GM12878 (cell line): ENCODE measurements at regions not wholly inside any gene's neighbourhood (a gene's known extent, or its start where the extent isn't known, plus 50 kb on each side); places are given as distances from the start of the nearest gene placed in this dataset.

ENCODE experiments used
- ATAC-seq: fragments of 200-7000 bp; cut with Tn5 transposase; 3 replicates; pipeline ENCODE4 v1.9.1; 2020; ENCODE audit warnings: mild to moderate bottlenecking, moderate library complexity
- BruUV-seq: library from RNA; stranded (reverse); fragments of 400-500 nt; replicated peaks from 2 replicates; lab custom pipeline; 2021; lab: Mats Ljungman, UMichigan
- CTCF ChIA-PET: fragments of 300-600 bp; sonication (Branson Sonifier 250); formaldehyde crosslinking; extraction: SDS; loops from one replicate; lab custom pipeline; 2021; ENCODE audit warnings: inconsistent platforms; lab: Yijun Ruan, JAX
- POLR2A ChIA-PET: fragments of 350-600 bp; formaldehyde crosslinking; extraction: SDS; loops from one replicate; lab custom pipeline; 2021; ENCODE audit warnings: inconsistent platforms; lab: Charles Lee
- RAD21 ChIA-PET: fragments of 300-600 bp; sonication (Branson Sonifier 250); formaldehyde crosslinking; loops from one replicate; lab custom pipeline; 2023; ENCODE audit warnings: antibody characterized with exemption; ENCODE audit not compliant: unreplicated experiment; lab: Charles Lee
- SMC1A ChIA-PET: fragments of 300-600 bp; sonication (Branson Sonifier 250); formaldehyde crosslinking; loops from one replicate; lab custom pipeline; 2023; ENCODE audit not compliant: unreplicated experiment, uncharacterized antibody; lab: Charles Lee
- DNase-seq: peaks from one replicate; pipeline ENCODE4 v3.0.0-alpha.2; 2011; ENCODE audit warnings: low read depth, low spot score
- FAIRE-seq: peaks from 3 replicates; lab custom pipeline; 2011; peaks lifted over from hg19 to GRCh38; lab: Jason Lieb, UNC
- H2AFZ ChIP-seq: 2 replicates; pipeline ENCODE4 v1.6.0; 2011; ENCODE audit warnings: low read depth, low read length, control low read depth; ENCODE audit not compliant: control insufficient read depth
- H3K27ac ChIP-seq: 2 replicates; pipeline ENCODE4 v1.5.1; 2011; ENCODE audit warnings: control low read depth; ENCODE audit not compliant: control insufficient read depth, insufficient read depth
- H3K27me3 ChIP-seq, 2 experiments: replicated peaks in 1 of 2; 2 replicates each; pipeline versions ENCODE4 v1.6.0 to v1.6.1; 2011; ENCODE audit warnings: low read length in 1 of 2; ENCODE audit not compliant: control insufficient read depth in 2 of 2, insufficient read depth in 2 of 2
- H3K36me3 ChIP-seq, 2 experiments: 2 replicates each; pipeline ENCODE4 v1.5.1; 2011; ENCODE audit warnings: low read length in 1 of 2; ENCODE audit not compliant: control insufficient read depth in 2 of 2, insufficient read depth in 2 of 2
- H3K4me1 ChIP-seq: 2 replicates; pipeline ENCODE4 v1.6.1; 2011; ENCODE audit warnings: mild to moderate bottlenecking, low read length, moderate library complexity, mixed read lengths; ENCODE audit not compliant: control insufficient read depth, insufficient read depth
- H3K4me2 ChIP-seq: 2 replicates; pipeline ENCODE4 v1.6.0; 2011; ENCODE audit warnings: control low read depth; ENCODE audit not compliant: control insufficient read depth, insufficient read depth
- H3K4me3 ChIP-seq: fragments of 200-600 bp; sonication (generic); 2 replicates; pipeline ENCODE4 v1.5.1; 2016
- H3K79me2 ChIP-seq: 2 replicates; pipeline ENCODE4 v1.6.0; 2011; ENCODE audit warnings: low read length; ENCODE audit not compliant: control insufficient read depth, insufficient read depth
- H3K9ac ChIP-seq: 2 replicates; pipeline ENCODE4 v1.8.0; 2011; ENCODE audit warnings: low read length, control low read depth, mixed read lengths; ENCODE audit not compliant: control insufficient read depth, insufficient read depth
- H3K9me3 ChIP-seq: replicated peaks from 3 replicates; pipeline ENCODE4 v1.5.1; 2011; ENCODE audit warnings: mild to moderate bottlenecking, low read length; ENCODE audit not compliant: control insufficient read depth, insufficient read depth
- H4K20me1 ChIP-seq: 2 replicates; pipeline ENCODE4 v1.6.0; 2011; ENCODE audit not compliant: control insufficient read depth, insufficient read depth
- ASH2L ChIP-seq: fragments of 300-600, 200-600 bp; sonication (generic); IDR thresholded peaks from 2 replicates; pipeline ENCODE4 v1.6.1; 2017; ENCODE audit warnings: low read depth, mild to moderate bottlenecking, borderline replicate concordance
- EGR1 ChIP-seq, 2 experiments: IDR thresholded peaks; 1 replicate in 1 of 2; 2 replicates in 1 of 2; pipeline ENCODE4 v1.6.1; 2011 to 2012; ENCODE audit warnings: low read depth in 2 of 2, low read length in 2 of 2, borderline replicate concordance in 1 of 2, mild to moderate bottlenecking in 1 of 2, moderate library complexity in 1 of 2
- EP300 ChIP-seq, 2 experiments: fragments of 150-350 bp in 1 of 2; IDR thresholded peaks; 2 replicates each; pipeline ENCODE4 v1.6.1; 2011 to 2012; ENCODE audit warnings: low read depth in 2 of 2, low read length in 2 of 2, borderline replicate concordance in 1 of 2, improper control_type of control experiment in 1 of 2, inconsistent platforms in 1 of 2; ENCODE audit not compliant: control insufficient read depth in 1 of 2
- MTA3 ChIP-seq: IDR thresholded peaks from 2 replicates; pipeline ENCODE4 v1.6.1; 2012; ENCODE audit warnings: low read length, inconsistent platforms, borderline replicate concordance
- SIX5 ChIP-seq: IDR thresholded peaks from 2 replicates; pipeline ENCODE4 v1.6.1; 2011; ENCODE audit warnings: mild to moderate bottlenecking, low read depth, low read length, moderate library complexity; ENCODE audit not compliant: severe bottlenecking
- WGBS: methylation state at CpG from one replicate; pipeline ENCODE4 v1.1.6; 2016; ENCODE audit warnings: low lambda C conversion rate; ENCODE audit not compliant: insufficient replicate concordance, insufficient coverage; ENCODE audit errors: missing lambda C conversion rate; 5-methylcytosine and 5-hydroxymethylcytosine counted together
- in situ Hi-C: fragments of 300-500 bp; cut with MboI; formaldehyde crosslinking; loops from 9 replicates; pipeline ENCODE4 v1.14.3; 2018; ENCODE audit warnings: mixed read lengths
- intact Hi-C: fragments of 100-400 bp; cut with micrococcal nuclease; formaldehyde crosslinking; loops from one replicate; pipeline ENCODE4 v1.14.2; 2022; ENCODE audit not compliant: unreplicated experiment
- TF ChIP-seq, protein P1 (sequence below): IDR thresholded peaks from 2 replicates; pipeline ENCODE4 v1.6.1; 2011; ENCODE audit warnings: mild to moderate bottlenecking, low read depth, low read length, moderate library complexity; ENCODE audit not compliant: insufficient replicate concordance

DNA sequence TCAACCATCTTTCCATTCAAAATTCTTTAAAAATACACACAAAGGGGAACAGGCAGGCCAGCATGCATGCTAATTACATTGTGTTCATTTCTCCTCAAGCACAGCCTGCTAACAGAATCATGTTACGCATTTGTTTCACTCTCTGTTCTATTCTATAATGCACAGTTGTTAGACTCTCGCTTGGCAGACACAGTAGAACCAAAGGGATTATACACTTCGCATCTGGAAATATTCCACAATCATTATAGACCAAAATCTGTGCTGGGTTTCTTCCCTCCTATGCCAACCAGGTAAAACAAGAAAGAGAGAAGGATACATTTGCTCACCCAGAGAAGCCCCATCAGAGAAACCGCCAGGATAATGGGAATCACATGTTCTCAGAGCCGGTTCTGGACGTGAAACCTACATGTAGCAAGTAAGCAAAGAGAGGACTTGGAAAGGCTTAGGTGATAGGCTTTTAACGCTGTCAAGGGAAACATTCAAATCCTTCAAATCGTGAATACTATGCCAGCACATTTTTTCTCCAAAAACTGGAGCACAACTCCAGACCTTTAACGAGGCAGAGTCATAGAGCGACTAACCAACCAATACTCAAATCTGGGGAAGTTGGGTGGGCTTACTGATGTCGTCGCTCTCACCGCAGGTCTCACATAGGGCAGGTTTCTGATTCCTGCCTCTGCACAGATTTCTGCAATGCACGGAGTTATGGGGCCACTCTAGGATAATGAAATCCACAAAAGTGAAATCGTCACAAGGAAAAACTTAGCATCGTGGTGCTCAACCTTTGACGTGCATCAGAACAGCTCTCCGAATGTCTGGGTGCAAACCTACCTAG is 380.5 kb upstream of the AUTS2 start:
- no peak overlapping the region for H3K9ac ChIP-seq
- H3K4me1 ChIP-seq, result no peaks in the 10 kb centered on the region
- ChIA-PET SMC1A (no interaction called here), RAD21 (no interaction called here), POLR2A (no interaction called here), CTCF (no interaction called here)
- H3K79me2 ChIP-seq, result no peaks in the 10 kb centered on the region
- H3K9me3 ChIP-seq, result no peaks in the 10 kb centered on the region
- H3K27ac ChIP-seq, result no peak overlapping the region
- DNase-seq (no peak), ATAC-seq (no peak), FAIRE-seq (no peak)
- H3K36me3 ChIP-seq, result no peaks in the 10 kb centered on the region
- no TSS peak for BruUV-seq
- TF ChIP-seq EP300 (IDR thresholded peaks at IDR 0.05; ENCODE audit: borderline replicate concordance in 1 of 2, control insufficient read depth in 1 of 2, low read depth in 2 of 2, low read length in 2 of 2) (no peak), SIX5 (no peak), ASH2L (no peak), EGR1 (IDR thresholded peaks at IDR 0.05; ENCODE audit: borderline replicate concordance in 1 of 2, low read depth in 2 of 2, low read length in 2 of 2) (no peak), MTA3 (no peak)
- TF ChIP-seq, protein P1, sequence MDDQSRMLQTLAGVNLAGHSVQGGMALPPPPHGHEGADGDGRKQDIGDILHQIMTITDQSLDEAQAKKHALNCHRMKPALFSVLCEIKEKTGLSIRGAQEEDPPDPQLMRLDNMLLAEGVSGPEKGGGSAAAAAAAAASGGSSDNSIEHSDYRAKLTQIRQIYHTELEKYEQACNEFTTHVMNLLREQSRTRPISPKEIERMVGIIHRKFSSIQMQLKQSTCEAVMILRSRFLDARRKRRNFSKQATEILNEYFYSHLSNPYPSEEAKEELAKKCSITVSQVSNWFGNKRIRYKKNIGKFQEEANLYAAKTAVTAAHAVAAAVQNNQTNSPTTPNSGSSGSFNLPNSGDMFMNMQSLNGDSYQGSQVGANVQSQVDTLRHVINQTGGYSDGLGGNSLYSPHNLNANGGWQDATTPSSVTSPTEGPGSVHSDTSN, result no peak
- H2AFZ ChIP-seq, result no peak overlapping the region
- in situ Hi-C loops, result no loop called here
- no peak overlapping the region for H3K4me2 ChIP-seq
- H3K4me3 ChIP-seq, result no peak overlapping the region
- intact Hi-C loops, result no loop called here
- no peaks in the 10 kb centered on the region; a peak in 1 of 4 replicates for H3K27me3 ChIP-seq
- 31% methylated on average over 18 of the region's 18 CpGs for WGBS
- H4K20me1 ChIP-seq, result no peaks in the 10 kb centered on the region
